ENCODE measurements at regions not wholly inside any gene's neighbourhood (a gene's known extent, or its start where the extent isn't known, plus 50 kb on each side); places are given as distances from the start of the nearest gene placed in this dataset.

DNA sequence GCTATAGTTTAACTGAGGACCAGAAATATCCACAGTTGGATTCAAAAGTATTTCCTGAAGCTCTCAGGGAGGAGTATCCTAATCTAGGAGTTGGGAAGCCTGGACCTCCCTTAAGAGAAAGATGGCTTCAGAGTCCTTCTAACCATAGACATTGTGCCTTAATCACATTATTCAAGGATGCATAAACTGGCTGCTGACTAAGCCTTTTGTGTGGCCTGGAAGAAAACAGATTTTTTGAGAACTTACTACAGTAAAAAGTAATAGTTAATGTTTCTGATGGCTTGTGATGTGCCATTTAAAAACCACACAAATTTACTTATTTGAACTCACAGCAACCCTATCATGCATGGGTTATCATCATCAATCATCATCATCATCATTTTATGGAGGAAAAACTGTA lies 126.2 kb upstream of the RPL38 start:
- no peak for DNase-seq (ENCODE audit: low read depth in 2 of 2, low spot score in 1 of 2)

- DNase-seq (ENCODE audit: low read depth in 2 of 2, low spot score in 1 of 2) = no peak
These were observed 125.0 kb upstream of the RPL38 start for GRCh38 chr17:74078363-74078941.

GRCh38 chr17:74079537-74080300 lies 123.8 kb upstream of the RPL38 start:
- DNase-seq (ENCODE audit: low read depth in 2 of 2, low spot score in 1 of 2) = no peak

DNA sequence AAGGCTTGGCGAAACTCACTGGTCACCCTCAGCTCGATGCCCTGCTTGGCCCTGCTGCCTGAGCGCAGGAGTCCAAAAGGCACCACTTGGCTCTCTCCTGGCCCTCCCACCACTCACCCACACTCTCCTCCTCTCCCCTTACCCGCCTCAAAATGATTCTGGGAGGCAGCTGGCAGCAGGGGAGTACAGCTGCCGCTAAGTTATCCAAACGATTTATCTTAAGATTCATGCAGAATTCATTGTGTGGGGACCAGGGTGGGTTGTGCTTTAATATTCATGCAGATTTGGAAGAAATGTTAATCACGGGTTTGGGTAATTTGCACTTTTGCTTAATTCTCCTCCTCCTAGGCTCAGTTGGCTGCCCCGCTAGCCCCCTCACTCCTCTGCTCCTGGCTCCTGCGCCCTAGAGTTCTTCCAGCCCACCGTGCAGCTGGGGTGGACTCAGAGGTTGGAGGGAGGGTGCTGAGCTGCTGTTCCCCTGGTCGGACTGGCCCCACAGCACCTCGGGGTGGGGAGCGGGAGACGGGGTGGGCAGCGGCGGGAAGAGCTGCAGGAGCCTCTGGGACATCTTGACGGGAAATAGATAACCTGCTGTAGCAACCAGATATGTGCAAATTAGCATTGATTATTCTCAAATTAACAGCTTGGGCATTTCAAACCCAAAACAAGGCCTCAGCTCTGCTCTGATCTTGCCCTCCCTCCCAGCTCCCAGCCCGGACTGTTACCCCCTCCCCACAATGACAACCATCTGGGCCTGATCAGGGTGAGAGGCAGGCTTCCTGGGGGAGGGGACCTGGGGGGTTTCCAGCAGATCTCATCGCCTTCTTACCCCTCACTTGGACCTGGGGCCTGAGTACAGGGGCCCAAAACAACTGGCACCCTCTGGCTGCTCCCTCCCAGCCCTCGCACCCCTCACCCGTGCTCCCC lies 122.6 kb upstream of the RPL38 start:
- DNase-seq (ENCODE audit: low read depth in 2 of 2, low spot score in 1 of 2) = no peak

- DNase-seq (ENCODE audit: low read depth in 2 of 2, low spot score in 1 of 2) = no peak
These were observed 120.6 kb upstream of the RPL38 start for GRCh38 chr17:74082886-74083285.

GRCh38 chr17:74083321-74083720 lies 120.2 kb upstream of the RPL38 start:
- no peak for DNase-seq (ENCODE audit: low read depth in 2 of 2, low spot score in 1 of 2)

GRCh38 chr17:74085434-74085833 lies 118.0 kb upstream of the RPL38 start:
- no peak for DNase-seq (ENCODE audit: low read depth in 2 of 2, low spot score in 1 of 2)

- no peak for DNase-seq (ENCODE audit: low read depth in 2 of 2, low spot score in 1 of 2)
These were observed 116.4 kb upstream of the RPL38 start for GRCh38 chr17:74087002-74087585.

GRCh38 chr17:74088285-74088933 lies 115.1 kb upstream of the RPL38 start:
- DNase-seq (ENCODE audit: low read depth in 2 of 2, low spot score in 1 of 2) = no peak

- DNase-seq (ENCODE audit: low read depth in 2 of 2, low spot score in 1 of 2) = no peak
These were observed 114.5 kb upstream of the RPL38 start for GRCh38 chr17:74088934-74089329.

GRCh38 chr17:74089380-74089779 lies 114.1 kb upstream of the RPL38 start:
- no peak for DNase-seq (ENCODE audit: low read depth in 2 of 2, low spot score in 1 of 2)

DNA sequence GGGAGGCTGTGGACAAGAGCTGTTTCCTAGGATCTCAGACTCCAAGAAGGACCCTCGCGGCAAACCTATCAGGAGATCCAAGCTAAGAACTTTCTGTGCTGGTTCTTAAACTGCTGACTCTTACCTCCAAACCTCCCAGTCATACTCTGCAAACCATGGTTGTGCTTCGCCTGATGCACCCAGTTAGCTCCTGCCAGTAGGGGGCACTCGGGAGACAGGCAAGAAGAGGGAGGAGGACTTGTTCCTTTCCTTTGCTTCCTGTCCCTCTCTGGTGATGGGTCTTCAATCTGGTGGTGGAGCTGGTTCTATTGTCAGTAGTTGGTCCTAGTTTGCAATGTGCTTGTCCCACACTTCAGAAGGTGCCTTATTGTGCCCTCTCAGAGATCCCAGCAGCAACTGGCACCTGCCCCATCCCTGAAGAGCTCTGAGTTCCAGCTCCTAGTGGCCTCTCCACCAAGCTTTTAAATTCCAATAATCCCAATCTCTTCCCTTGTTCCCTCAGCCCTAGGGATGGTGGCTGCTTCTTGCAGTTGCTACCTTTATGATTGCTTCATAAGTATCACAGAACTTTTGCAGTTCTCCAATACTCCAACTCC lies 113.5 kb upstream of the RPL38 start:
- no peak for DNase-seq (ENCODE audit: low read depth in 2 of 2, low spot score in 1 of 2)

GRCh38 chr17:74094651-74095050 lies 108.8 kb upstream of the RPL38 start:
- no peak for DNase-seq (ENCODE audit: low read depth in 2 of 2, low spot score in 1 of 2)

GRCh38 chr17:74096456-74096855 lies 107.0 kb upstream of the RPL38 start:
- no peak for DNase-seq (ENCODE audit: low read depth in 2 of 2, low spot score in 1 of 2)

GRCh38 chr17:74097450-74098135 lies 105.9 kb upstream of the RPL38 start:
- DNase-seq (ENCODE audit: low read depth in 2 of 2, low spot score in 1 of 2) = no peak

GRCh38 chr17:74098136-74099024 lies 105.1 kb upstream of the RPL38 start:
- DNase-seq (ENCODE audit: low read depth in 2 of 2, low spot score in 1 of 2) = no peak

GRCh38 chr17:74099442-74100340 lies 103.8 kb upstream of the RPL38 start:
- DNase-seq (ENCODE audit: low read depth in 2 of 2, low spot score in 1 of 2) = no peak

GRCh38 chr17:74104921-74105320 lies 98.6 kb upstream of the RPL38 start:
- no peak for DNase-seq (ENCODE audit: low read depth in 2 of 2, low spot score in 1 of 2)

All from stimulated activated CD8-positive, alpha-beta memory T cell treated with anti-CD3 and anti-CD28 coated beads, Interleukin-4, amount 100 ng/mL, for 1 hour (primary cell).